HG02642 (cell line): ENCODE measurements at regions not wholly inside any gene's neighbourhood (a gene's known extent, or its start where the extent isn't known, plus 50 kb on each side); places are given as distances from the start of the nearest gene placed in this dataset.

ENCODE experiments used
- ATAC-seq: cut with Tn5 transposase; IDR thresholded peaks from one replicate; pipeline ENCODE4 v1.9.1; 2021; ENCODE audit warnings: mild to moderate bottlenecking; ENCODE audit not compliant: unreplicated experiment, poor library complexity

DNA sequence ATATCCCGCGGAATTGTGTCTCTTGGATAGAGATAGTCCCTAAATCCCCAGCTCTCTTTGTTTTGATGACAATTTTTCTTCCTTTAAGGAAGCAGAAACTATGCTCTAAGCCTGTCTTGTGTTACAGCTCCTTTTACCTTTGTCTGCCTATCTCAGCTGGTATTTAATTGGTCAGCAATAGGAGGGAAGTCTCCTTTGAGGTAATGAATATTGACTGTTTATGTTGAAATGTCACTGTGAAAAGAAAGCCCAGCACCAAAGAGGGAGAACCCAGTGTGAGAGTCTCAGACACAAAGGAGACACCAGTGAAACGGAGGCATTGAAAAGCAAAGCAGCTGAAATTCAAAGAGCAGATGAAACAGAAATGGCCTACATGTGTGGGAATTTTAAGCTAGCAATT is 372.6 kb downstream of the NR2F2 start:
- ATAC-seq, result no peak

DNA sequence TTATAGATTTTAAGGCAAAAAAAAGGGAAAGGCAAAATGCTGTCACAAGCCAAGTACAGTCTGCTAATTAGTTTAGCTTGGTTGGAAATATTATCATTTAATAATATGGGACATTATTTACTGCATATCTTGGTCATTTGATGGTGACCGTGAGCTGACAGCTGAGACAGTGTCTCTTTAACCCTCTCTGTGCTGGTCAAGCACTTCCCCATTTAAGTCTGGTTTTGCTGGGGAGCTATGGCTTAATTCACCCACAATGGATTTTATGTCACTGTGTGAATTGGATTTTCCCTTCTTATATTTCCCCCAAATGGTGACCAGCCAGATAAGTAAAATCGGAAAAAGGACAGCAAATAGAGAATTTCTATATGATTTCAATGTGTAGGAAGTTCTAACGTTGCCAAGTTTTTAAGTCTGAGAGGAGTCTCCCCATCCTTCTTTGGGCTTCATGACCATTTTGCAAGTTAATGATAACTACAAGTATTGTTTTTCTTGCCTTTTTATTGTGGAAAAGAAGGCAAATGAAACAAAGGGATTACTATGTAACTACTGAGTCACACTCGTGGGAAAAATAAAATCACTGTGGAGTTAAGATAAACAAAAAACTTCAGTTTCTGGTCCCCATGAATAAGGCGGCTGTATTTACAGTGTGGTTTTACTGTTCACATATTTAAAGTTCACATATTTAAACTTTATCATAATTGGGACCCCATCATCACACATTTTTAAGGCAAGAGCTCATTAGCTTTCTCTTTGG is 373.5 kb downstream of the NR2F2 start:
- ATAC-seq, result no peak

DNA sequence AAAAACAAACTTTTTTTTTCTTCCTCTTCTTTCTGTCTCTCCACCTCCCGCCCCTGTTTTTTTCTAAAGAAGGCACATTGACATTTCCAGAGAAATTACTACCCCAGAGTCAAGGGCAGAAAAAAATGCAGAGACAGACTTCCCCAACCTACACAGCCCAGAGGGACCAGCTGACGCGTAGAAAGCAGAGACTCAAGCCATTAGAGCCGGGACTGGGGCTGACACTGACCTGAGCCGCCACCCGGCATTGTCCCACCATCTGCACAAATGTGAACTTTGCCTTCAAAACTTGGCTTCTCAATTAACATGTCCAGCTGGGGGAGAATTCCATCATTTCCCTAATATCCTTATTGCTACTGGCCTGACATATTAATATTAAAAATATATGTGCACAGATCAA is 385.6 kb downstream of the NR2F2 start:
- ATAC-seq, result no peak

GRCh38 chr15:96716478-96716877 is 386.0 kb downstream of the NR2F2 start:
- ATAC-seq, result no peak

- ATAC-seq, result no peak
These were observed 389.8 kb downstream of the NR2F2 start for GRCh38 chr15:96720251-96720650.

DNA sequence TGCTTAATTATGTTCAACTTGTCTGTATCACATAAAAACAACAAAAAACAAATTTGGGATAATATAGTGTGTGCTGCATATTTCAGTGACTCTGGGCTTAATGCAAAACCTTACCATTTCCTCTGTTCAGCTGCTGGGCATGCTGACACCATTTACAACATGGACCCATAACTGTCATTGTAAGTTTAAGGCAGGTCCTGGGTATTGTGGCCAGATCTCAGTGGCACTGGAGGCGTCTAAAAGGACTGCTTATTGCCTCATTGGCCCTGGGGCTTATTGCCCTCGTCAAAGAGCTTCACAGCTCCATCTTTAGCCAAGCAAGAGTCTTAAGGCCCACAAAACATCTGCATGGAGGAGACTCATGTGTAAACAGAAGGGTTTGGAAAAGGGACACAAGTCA is 390.2 kb downstream of the NR2F2 start:
- no peak for ATAC-seq

- no peak for ATAC-seq
These were observed 398.1 kb downstream of the NR2F2 start for GRCh38 chr15:96728591-96728990.

- no peak for ATAC-seq
These were observed 402.2 kb downstream of the NR2F2 start for GRCh38 chr15:96732704-96733103.

DNA sequence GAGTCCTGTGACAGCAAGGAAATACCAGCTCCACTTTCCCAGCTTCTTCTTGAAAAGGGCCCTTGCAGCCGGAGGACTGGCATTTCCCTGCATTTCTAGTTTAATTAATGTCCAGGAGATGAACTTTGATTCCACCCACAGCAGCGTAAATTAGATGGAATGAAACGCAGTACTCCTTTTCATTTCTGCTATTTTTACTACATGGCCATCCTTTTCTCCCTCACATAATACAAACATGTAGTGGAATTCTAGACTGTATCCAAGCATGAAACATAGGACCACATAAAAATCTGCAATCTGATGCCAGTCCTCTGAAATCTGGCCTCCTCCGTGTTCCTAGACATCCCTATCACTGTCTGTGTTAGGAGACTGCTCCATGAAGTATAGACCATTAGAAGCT is 403.2 kb downstream of the NR2F2 start:
- ATAC-seq, result no peak

GRCh38 chr15:96735632-96736240 is 405.2 kb downstream of the NR2F2 start:
- ATAC-seq, result no peak

- no peak for ATAC-seq
These were observed 405.9 kb downstream of the NR2F2 start for GRCh38 chr15:96736384-96736783.

- ATAC-seq, result no peak
These were observed 406.9 kb downstream of the NR2F2 start for GRCh38 chr15:96737408-96737807.

- ATAC-seq, result no peak
These were observed 416.2 kb downstream of the NR2F2 start for GRCh38 chr15:96746665-96747064.

DNA sequence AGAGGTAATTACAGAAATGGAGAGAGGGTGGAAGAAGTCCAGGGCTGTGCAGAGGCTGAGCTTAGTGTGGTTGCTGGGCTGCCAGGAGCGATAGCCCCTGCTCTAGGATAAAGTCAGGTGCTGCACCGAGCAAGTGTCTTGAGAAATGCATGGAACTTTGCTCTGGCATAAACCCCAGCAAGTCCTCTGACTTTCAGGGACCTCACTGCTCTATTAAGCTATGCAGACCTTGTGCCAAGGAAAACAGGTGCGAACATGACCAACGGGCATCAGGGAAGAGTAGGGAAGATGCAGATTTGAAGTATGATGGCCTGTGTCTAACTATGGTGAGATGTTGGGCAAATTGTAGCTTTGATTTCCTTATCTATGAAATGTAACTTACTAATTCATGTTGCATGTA is 416.8 kb downstream of the NR2F2 start:
- ATAC-seq, result no peak

DNA sequence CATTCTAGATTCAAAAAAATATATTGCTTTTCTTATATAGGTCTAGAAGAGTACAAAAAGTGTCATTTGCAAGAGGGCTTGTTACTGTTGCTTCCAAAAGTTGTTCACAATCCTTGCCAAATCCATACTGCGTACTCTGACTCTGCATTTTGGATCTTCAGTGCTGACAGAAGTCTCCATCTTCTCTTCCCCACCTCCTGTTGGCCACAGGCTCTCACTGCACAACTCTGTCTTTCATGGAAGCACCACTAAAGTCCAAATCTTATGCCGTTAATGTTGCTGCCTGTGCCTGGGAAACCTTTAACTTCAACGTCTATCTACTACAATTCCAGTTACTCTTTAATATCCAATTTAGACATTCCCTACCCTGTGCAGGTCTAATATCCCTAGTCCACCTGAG is 419.9 kb downstream of the NR2F2 start:
- ATAC-seq, result no peak

DNA sequence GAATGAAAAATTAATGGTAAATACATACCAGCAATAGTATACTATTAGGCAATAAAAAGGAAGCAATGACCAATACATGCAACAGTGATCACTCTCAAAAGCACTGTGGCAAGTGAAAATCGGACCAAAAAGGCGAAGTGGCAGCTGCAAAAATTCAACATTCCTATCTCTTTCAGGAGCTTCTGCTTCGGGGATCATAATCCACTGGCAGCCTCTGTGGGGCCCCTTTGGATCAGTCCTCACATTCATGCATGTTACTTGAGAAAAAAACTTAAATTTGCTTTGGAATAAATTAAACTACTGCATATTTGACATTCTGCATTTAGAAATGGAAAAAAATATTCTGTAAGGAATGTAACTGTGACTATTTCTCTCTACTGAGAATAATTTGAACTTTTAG is 425.6 kb downstream of the NR2F2 start:
- no peak for ATAC-seq

DNA sequence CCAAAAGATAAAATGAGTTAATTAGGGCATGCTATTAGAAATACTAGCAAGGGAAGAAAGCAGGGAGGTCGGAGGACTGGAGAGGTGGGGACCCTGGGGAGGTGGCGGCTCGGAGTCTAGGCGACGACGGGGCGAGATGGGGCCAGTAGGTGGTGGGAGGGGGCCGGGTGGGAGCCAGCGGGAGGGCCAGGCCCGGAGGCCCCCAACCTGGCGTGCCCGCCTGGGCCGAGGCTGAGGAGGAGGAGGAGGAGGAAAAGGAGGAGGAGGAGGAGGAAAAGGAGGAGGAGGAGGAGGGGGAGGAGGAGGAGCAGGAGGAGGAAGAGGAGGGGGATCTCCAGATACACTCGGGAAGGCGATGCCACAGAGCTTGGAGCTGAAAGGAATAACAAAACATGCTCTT is 426.2 kb downstream of the NR2F2 start:
- no peak for ATAC-seq

- no peak for ATAC-seq
These were observed 432.1 kb downstream of the NR2F2 start for GRCh38 chr15:96762566-96762965.

GRCh38 chr15:96764501-96764900 is 434.0 kb downstream of the NR2F2 start:
- ATAC-seq, result no peak

DNA sequence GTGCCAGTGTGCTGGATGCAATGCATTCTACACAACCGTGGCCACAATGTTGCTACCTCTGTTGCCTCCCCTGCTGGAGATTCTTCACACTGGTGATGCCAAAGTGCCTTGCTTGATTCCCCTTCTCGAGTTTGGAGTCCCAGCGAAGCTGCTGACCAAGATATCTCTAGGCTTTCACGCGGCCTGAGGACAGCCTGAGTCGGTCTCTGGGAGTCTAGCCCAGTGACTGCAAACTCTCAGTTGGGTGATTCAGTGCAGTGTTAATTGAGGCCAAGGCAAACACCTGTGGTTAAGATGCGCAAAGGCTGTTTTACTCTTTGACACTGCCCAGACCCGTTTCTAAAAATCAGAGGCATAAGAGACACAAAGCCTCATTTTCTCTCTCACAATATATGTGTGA is 434.4 kb downstream of the NR2F2 start:
- ATAC-seq, result no peak

GRCh38 chr15:96766366-96766765 is 435.9 kb downstream of the NR2F2 start:
- no peak for ATAC-seq

DNA sequence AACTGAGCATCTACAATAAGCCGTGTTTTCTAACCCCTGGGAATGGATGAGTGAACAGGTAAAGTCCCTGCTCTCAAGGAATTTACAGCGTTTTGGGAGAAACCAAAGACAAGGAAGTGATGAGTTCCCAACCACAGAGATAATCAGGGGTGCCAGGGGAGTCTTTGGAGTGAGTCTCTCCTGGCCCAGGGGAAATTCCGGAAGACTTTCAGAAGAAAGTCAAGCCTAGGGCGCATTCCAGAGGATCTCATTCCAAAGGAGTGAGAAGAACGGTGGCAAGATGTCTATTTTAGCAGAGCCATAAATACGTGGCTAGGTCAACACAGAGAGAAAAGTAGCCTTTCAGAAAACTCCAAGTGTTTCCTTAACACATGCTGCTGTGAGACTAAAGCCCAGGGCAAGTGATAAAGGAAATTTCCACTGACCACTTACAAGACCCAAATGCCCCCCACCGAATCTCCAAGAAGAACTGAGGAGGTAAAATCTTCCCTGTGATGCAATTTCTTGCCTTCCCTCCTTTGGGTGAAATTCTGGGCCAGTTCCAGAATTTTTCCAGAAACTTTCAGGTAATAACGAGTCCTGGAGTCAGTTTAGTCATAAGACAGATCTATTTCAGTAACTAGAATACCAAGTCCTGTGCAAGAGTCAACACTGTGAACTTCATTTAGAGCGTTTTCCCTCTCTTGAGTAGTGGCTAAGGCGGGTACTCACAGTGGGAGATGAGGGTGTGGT is 437.4 kb downstream of the NR2F2 start:
- ATAC-seq, result no peak
